GM21825 (cell line): ENCODE measurements at regions not wholly inside any gene's neighbourhood (a gene's known extent, or its start where the extent isn't known, plus 50 kb on each side); places are given as distances from the start of the nearest gene placed in this dataset.
"Not testable (repeated sequence)": the region's sequence is repeated elsewhere in the genome, so short reads cannot be mapped to it uniquely, and the experiment has no call there.

Experiments
- ATAC-seq: cut with Tn5 transposase; IDR thresholded peaks from one replicate; pipeline ENCODE4 v1.9.1; 2021; ENCODE audit warnings: mild to moderate bottlenecking, moderate library complexity; ENCODE audit not compliant: unreplicated experiment

DNA sequence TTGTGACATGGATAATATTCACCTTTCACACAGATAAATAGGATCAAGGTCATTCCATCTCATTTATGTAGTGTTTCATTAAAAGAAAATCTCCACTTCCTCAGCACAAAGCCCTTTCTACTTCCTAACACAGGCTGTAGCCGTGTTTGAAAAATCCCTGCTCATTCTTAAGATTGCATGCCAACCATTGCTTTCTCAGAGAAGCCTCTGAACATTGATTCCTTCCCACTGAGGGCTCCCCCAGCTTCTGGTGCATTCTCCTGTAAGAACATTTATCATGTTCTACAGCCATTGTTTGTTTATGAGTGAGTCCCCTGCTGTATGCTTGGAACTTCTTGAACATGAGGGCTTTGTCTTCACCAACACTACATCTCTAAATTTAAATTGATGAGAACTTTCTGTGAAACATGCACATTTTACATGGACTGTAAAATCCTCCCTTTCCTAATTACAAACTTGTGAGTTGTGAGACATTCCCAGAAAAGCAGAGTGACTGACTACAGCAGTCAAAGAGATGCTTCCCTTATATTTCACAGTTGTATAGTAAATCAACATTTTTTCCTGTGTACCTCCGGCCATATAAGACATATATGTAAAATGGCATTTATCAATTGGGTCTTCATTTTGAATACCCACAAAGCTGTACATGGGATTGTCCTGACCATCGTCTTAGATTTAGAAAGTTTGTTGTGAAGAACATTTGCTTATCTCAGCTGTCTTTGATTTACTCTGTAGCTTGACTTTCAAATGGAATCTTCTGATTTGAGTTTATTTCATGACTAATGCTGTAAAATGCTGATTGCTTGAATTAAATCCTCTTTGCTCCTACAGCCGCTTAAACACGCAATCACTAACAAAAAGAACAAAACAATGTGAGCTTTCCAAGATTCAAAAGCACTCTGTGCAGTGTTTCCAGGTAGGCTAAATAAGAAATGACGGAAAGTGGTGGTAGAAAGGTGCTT lies 600.5 kb upstream of the SLIT2 start:
- ATAC-seq: no peak

DNA sequence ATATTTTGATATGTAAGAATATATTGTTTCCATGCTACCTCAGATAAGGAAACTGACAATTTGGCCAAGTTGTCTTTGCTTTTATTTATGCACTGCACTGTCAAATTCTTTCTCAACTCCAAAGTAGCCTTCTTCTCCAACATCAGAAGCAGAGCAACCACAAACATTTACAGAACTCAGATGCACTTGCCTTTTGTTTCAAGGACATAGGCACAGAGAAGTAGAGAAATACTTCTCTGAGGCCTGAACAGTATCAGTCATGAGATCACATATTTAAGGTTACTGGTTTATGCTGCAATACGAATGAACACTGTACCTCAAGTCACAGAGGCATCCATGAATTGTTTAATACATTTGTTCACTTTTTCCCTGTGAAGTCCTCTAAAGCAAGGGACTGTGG lies 606.1 kb upstream of the SLIT2 start:
- ATAC-seq: no peak

GRCh38 chr4:19636451-19636850 lies 615.3 kb upstream of the SLIT2 start:
- no peak for ATAC-seq

GRCh38 chr4:19631814-19632213 lies 619.9 kb upstream of the SLIT2 start:
- no peak for ATAC-seq

DNA sequence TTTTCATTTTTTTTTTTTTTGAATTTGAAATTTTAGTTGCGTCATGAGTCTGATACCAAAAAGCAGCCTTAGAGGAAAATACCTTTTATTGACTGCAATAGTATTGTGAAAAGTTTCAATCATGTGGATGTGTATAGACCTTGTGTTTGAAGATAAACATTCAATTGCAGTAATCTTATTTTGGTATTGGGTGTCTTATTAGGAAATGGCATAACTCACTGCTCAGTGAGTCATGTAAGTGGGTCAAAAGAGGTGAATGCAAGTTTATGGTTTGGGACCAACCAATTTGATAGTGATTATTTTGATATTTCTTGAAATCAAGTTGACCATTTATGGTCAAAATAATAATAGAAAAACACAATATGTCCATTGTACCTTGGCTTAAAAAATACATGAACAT lies 627.8 kb upstream of the SLIT2 start:
- no peak for ATAC-seq

DNA sequence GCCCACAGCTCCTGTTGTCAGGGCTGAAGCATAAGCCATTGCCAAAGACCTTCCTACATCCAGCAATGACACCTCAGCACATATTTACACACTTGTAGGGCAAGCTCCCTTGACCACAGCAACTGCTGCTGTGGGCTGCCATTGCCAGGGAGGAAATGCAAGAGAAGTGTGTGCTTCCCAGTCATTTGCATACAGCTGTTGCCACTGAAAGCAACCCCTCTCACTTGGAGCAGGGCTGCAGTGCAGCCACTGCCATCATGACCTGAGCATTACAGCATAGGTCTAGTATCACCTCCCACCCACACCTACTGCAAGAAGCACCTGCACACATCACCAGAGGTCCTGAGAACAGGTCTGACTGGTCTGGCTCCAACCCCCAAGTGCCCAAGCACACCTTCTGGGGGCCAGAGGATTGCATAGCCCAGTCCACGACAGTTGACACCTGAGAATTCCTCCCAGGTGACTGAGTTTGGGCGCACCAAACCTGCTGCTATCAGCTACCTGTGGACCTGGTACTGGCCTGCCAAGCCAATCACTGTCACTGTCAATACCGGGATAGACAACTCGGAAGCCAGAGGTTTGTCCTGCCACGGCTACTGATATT lies 636.5 kb upstream of the SLIT2 start:
- ATAC-seq: no peak

DNA sequence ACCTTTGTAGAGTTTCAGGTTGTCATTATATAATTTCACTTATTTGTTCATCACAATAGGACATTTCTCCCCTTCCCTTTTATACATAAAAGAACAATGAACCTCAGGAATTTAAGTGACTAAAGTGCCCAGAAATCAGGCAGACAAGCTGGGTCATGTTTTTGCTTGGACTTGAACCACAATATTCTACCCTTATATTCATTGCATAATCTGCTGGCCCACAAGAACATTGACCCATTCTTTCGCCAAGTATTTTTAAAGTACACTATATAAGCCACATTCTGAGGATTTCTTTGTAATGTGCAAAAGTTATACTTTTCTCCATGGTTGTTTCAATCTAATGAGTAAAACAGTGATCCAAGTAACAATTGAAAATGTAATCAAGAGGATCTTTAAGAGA lies 637.5 kb upstream of the SLIT2 start:
- no peak for ATAC-seq

GRCh38 chr4:19596342-19596741 lies 655.4 kb upstream of the SLIT2 start:
- ATAC-seq: no peak

DNA sequence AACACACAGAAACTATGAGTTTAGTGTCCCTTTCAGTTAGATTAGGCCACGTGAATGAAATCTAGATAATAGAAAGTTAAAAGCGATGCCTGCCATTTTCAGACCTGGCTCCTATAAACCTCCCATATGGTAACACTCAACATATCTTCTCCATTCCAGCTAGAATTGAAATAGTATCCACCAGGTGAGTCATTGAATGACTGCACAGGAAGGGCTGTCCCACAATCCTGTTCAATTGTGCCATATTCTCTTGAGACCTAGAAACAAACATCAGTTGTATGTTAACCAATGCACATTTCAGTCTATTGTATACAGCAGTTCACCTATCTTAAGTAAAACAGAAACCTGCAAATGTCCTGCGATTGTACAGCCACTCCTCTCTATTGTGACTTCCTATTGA lies 659.3 kb upstream of the SLIT2 start:
- ATAC-seq: no peak

DNA sequence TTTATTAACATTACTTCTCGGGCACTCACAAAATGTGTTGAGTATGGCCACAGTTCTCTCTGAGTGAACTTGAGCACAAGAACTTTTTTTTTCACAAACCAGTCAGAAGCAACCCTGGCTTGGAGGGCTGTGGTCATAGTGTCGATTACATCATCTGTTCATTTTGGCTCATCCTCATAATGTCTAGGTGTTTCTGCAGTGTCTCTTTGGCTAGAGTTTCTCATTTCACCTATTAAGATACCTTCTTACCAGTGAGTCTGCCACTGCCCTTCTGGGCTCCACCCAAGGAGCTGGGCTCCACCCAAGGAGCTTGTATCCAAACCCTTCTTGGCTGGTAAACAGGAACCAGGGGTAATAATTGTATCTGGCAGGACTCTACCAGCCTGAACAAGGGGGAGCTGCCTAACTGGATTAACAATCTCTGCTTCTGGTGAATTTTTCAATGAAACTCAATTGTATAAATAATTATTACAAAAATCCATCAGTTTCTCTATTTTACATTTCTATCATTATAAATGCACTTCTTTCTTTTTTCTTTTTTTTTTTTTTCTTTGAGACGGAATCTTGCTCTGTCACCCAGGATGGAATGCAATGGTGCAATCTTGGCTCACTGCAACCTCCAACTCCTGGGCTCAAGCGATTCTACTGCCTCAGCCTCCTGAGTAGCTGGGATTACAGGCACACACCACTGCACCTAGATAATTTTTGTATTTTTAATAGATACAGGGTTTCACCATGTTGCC lies 667.7 kb upstream of the SLIT2 start:
- no peak for ATAC-seq

DNA sequence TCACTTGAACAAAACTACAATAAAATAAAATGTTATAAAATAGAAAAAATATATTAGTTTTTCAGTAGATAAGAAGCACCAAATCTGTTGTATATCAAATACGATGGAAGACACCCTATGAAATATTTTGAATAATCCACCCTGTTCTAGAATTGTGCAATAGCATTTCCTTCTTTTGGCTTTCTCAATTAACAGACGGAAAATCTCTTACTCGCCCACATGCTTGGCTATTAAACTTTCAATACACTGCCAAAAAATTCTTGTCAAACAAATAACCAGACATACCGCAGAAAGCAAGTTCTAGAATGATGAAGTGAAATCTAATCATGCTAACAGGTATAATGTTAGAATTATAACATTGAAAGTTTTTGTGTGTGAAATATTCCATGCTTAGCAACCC lies 671.6 kb upstream of the SLIT2 start:
- no peak for ATAC-seq

GRCh38 chr4:19579608-19580007 lies 672.1 kb upstream of the SLIT2 start:
- no peak for ATAC-seq

DNA sequence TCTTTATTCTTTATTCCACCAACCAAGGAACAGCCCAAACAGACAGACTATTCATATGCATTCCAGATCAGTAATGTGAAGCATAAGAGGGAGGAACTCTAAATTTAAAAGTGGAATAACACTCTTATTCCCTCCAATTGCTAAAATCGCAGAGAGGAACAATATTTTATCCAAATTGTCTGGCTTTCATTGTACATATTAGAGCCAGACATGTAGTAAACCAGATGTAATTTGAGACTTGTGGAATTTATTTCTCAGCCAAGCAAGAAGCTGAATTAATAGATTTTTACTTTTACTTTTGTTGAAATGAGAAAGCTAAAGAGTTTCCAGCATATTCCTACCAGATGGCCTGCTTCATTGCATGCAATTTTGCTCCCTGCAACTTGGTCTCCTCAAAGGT lies 674.6 kb upstream of the SLIT2 start:
- ATAC-seq: no peak

DNA sequence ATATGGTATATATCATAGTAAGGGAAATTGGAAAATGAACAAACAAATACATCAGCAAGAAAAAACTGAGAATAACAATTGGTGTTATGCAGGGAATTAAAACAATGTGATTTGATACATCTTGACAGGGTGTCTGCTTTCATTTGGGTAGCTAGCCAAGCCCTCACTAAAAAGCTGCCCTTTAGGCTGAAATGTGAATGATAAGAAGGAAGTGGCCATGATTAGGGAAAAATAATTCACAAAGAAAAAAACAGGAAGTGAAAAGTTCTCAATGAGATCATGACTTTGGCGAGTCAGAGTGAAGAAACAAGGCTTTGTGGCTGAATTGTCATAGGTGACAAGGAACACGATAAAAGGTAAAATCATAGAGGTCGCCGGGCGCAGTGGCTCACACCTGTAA lies 675.8 kb upstream of the SLIT2 start:
- no peak for ATAC-seq

GRCh38 chr4:19566041-19566440 lies 685.7 kb upstream of the SLIT2 start:
- no peak for ATAC-seq

DNA sequence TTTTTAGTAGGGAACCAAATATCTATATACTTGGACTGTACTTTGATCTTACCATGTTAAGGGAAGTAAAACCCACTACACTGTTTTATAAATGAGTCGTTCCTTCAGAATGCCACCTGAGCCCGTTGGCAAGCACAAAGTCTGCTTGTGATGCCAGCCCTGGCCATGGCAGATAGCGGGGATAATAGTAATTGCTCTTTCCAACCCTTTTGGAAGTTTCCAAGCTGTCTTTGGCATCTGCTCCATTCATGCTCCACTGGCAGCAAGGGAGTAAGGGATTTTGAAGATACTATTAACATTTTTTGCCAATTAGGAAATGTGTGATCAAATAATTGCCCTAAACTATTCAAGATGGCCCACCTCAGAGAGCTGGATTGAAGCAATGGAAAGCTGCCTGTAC lies 689.2 kb upstream of the SLIT2 start:
- ATAC-seq: no peak

- ATAC-seq: no peak
These were observed 694.5 kb upstream of the SLIT2 start for GRCh38 chr4:19557161-19557560.

DNA sequence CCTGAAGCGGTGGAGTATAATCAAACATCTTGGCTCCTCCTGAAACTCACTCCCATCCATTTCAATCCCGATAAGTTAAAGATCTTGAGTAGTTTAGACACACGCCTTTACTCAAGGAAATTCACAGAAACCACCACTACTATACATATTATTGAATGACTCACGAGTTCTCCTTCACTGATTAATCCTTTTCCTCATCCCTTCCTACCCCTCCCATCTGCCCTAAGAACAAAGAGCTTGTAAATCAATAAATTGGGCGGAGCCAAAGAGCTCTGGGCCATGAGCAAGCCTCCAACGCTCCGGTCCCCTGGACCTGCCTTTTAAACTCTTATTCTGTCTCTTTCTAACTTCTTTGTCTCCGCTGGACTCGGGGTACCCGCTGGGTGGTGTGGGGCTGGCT lies 695.4 kb upstream of the SLIT2 start:
- not testable (repeated sequence) for ATAC-seq

GRCh38 chr4:19547463-19547862 lies 704.2 kb upstream of the SLIT2 start:
- ATAC-seq: no peak

DNA sequence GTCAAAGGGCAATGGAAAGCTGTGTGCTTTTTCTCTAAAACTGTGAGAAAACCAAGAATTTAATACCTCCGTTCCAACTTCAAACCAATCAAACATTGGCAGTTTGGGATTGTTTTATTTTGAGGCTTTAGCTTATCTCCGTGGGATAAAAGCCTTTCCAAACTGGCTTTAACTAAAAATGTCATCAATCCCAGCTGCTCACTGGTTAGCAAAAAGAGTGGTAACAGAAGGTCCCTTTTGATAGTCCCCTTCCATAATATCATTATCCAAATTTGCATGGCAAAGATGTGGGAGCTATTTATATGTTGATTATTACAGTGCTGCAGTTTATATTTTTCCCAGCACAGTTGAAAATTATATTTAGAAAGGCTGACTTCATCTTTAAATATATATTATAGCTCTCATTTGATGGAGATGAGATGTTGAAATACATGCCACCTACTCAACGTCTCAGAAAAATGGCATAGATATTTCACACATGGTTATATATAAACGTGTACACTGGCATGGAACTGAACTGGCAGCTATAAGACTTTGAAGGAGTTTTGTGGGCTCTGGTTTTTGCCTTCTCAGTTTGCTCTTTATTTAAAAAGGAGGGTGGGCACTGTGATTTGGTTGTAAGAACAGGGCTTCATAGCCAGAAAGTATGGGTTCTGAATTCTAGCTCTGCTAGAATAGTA lies 707.1 kb upstream of the SLIT2 start:
- no peak for ATAC-seq

GRCh38 chr4:19540859-19541540 lies 710.7 kb upstream of the SLIT2 start:
- ATAC-seq: no peak
